ENCODE measurements at regions not wholly inside any gene's neighbourhood (a gene's known extent, or its start where the extent isn't known, plus 50 kb on each side); places are given as distances from the start of the nearest gene placed in this dataset.

- Histone ChIP-seq H4K20me1 (replicated peaks; ENCODE audit: insufficient read depth) (no peaks in the 10 kb centered on the region), H3K27me3 (ENCODE audit: insufficient read depth) (no peaks in the 10 kb centered on the region), H3K4me3 (no peak overlapping the region), H2AFZ (no peak overlapping the region), H3K27ac (ENCODE audit: low read depth) (no peak overlapping the region), H3K4me2 (no peak overlapping the region), H3K36me3 (ENCODE audit: insufficient read depth) (no peaks in the 10 kb centered on the region), H3K4me1 (ENCODE audit: insufficient read depth) (no peaks in the 10 kb centered on the region), H3K9me2 (ENCODE audit: insufficient read depth) (peaks cover 7% of the 10 kb centered on the region; the same call in 1 of the 2 replicates), H3F3A (replicated peaks; ENCODE audit: low read depth) (no peaks in the 10 kb centered on the region), H3K79me2 (replicated peaks; ENCODE audit: insufficient read depth) (no peaks in the 10 kb centered on the region)
- DNase-seq (ENCODE audit: low spot score) (no peak), ATAC-seq (no peak)
- Mint-ChIP-seq H3K9me3 (no peaks in the 10 kb centered on the region), H3K4me3 (no peak overlapping the region), H3K4me1 (no peaks in the 10 kb centered on the region), H3K36me3 (ENCODE audit: low read depth) (no peaks in the 10 kb centered on the region), H3K27ac (no peak overlapping the region), H3K27me3 (ENCODE audit: insufficient read depth, low read depth, poor library complexity) (peaks cover 4% of the 10 kb centered on the region)
- TF ChIP-seq EZH2phosphoT487 (IDR thresholded peaks at IDR 0.05; ENCODE audit: unreplicated experiment) (no peak), POLR2AphosphoS5 (IDR thresholded peaks at IDR 0.05; ENCODE audit: low read depth) (no peak), JUNB (IDR thresholded peaks at IDR 0.05; ENCODE audit: unreplicated experiment) (no peak), ETS1 (IDR thresholded peaks at IDR 0.05) (no peak), ZNF331 (CRISPR knock-in tag; IDR thresholded peaks at IDR 0.05; ENCODE audit: low read depth) (no peak), CTCF (conservative IDR thresholded peaks at IDR 0.05; ENCODE audit: low read depth in 2 of 2) (no peak), ZNF462 (CRISPR knock-in tag; IDR thresholded peaks at IDR 0.05) (no peak), STAT1 (IDR thresholded peaks at IDR 0.05; ENCODE audit: unreplicated experiment) (no peak), CREB1 (CRISPR knock-in tag; IDR thresholded peaks at IDR 0.05; ENCODE audit: low read depth) (no peak), EZH2 (IDR thresholded peaks at IDR 0.05; ENCODE audit: low read depth, unreplicated experiment) (no peak), ZNF114 (CRISPR knock-in tag; IDR thresholded peaks at IDR 0.05) (no peak), REST (IDR thresholded peaks at IDR 0.05; ENCODE audit: unreplicated experiment) (no peak), NANOG (IDR thresholded peaks at IDR 0.05; ENCODE audit: borderline replicate concordance) (no peak)
These were observed 504.1 kb upstream of the ATXN7L3B start for GRCh38 chr12:74033531-74033930.

All from GM23338 (cell line).